GM12873 (cell line): ENCODE measurements at regions not wholly inside any gene's neighbourhood (a gene's known extent, or its start where the extent isn't known, plus 50 kb on each side); places are given as distances from the start of the nearest gene placed in this dataset.

Experiments
- TF ChIP-seq, protein P1 (sequence below): IDR thresholded peaks from 2 replicates; pipeline ENCODE4 v1.5.1; 2012; ENCODE audit warnings: low read depth, mild to moderate bottlenecking, moderate library complexity, low read length, control low read depth; ENCODE audit not compliant: insufficient read depth; ENCODE audit errors: missing control alignments

DNA sequence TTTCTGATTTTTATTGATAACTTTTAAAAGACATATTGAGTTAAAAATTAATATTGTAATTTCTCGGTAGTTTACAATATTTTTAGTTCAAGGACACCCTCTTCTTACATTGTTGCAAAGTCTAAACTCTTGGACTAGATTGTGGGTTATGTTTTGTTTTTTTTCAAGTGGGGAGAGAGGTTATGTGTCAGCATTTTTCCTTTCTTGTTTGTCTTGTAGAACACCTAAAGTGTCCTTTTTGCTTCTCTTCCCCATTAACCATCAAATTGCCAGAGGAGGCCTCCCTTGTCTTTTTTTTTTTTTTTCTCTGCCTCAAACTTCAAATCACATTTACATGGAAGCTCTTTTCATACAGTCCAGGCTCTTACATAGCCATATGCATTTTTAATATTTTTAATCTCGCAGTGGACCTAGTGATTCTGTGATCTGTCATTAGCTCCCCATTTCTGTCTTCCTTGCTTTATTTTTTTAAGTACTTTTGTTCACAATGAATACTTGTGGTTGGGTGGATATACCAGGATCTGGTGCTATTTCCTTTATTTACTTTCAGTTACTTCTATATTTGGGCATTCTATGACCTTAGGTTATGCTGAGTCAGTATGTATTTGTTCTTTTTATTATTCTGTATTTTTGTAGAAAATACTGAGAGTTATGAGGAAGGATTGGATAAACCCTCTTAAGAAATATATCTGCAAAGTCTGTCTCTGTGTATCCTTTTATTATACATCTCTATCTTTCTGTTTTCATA, 2280.6 kb upstream of the ACO1 start:
- TF ChIP-seq, protein P1, sequence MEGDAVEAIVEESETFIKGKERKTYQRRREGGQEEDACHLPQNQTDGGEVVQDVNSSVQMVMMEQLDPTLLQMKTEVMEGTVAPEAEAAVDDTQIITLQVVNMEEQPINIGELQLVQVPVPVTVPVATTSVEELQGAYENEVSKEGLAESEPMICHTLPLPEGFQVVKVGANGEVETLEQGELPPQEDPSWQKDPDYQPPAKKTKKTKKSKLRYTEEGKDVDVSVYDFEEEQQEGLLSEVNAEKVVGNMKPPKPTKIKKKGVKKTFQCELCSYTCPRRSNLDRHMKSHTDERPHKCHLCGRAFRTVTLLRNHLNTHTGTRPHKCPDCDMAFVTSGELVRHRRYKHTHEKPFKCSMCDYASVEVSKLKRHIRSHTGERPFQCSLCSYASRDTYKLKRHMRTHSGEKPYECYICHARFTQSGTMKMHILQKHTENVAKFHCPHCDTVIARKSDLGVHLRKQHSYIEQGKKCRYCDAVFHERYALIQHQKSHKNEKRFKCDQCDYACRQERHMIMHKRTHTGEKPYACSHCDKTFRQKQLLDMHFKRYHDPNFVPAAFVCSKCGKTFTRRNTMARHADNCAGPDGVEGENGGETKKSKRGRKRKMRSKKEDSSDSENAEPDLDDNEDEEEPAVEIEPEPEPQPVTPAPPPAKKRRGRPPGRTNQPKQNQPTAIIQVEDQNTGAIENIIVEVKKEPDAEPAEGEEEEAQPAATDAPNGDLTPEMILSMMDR: no peak

DNA sequence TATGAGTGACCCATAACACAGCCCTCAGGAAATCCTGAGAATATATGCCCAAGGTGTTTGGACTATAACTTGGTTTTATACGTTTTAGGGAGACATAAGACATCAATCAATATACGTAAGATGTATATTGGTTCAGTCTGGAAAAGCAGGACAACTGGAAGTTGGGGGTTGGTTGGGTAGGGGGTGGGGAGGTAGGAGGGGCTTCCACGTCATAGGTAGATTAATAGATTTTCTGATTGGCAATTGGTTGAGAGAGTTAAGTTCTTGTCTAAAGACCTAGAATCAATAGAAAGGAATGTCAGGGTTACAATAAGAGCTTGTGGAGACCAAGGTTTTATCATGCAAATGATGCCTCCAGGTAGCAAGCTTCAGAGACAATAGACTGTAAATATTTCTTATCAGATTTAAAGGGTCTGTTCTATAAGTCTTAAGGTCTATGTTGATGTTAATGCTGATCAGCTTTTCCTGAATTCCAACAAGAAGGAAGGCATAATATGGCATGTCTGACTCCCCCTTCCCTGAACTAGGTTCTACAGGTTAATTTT, 2267.7 kb upstream of the ACO1 start:
- TF ChIP-seq, protein P1: no peak

GRCh38 chr9:30120666-30121065, 2263.8 kb upstream of the ACO1 start:
- TF ChIP-seq, protein P1: no peak

- TF ChIP-seq, protein P1: no peak
Measured at GRCh38 chr9:30121611-30122010, 2262.8 kb upstream of the ACO1 start.

- TF ChIP-seq, protein P1: no peak
Measured at GRCh38 chr9:30125881-30126280, 2258.6 kb upstream of the ACO1 start.

DNA sequence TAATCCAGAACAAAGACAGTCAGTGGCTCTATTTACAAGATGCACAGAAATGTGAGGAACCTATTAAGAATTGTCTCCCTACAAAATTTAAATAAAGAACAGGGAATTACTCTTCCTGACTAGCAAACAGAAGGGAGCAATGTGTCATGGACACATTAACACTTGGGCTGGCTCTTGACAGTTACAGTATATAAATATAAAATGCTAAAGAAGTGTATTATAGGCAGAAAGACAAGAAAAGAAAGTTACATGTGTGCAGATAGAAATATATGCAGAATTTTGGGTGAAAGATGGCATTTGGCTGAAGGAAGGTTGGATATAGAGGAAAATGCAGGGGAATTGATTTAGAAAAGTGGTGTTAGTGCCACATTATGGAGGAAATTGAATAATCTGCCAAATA, 2257.1 kb upstream of the ACO1 start:
- TF ChIP-seq, protein P1: no peak

- TF ChIP-seq, protein P1: no peak
Measured at GRCh38 chr9:30140407-30140806, 2244.0 kb upstream of the ACO1 start.
